Duodenal mucosa (tissue), 2 donors: ENCODE measurements at regions not wholly inside any gene's neighbourhood (a gene's known extent, or its start where the extent isn't known, plus 50 kb on each side); places are given as distances from the start of the nearest gene placed in this dataset.

Experiments
- H3K27ac ChIP-seq: one replicate; pipeline ENCODE4 v1.7.0; 2013; ENCODE audit warnings: low read depth, low read length
- H3K27me3 ChIP-seq, 2 donors: one replicate each; pipeline ENCODE4 v1.7.0; 2013; ENCODE audit warnings: low read length in 2 of 2, control low read depth in 1 of 2; ENCODE audit not compliant: insufficient read depth in 2 of 2, control insufficient read depth in 1 of 2
- H3K36me3 ChIP-seq, 2 donors: one replicate each; pipeline ENCODE4 v1.7.0; 2013; ENCODE audit warnings: low read length in 2 of 2, control low read depth in 1 of 2; ENCODE audit not compliant: insufficient read depth in 2 of 2, control insufficient read depth in 1 of 2
- H3K4me1 ChIP-seq, 2 donors: one replicate each; pipeline ENCODE4 v1.7.0; 2013; ENCODE audit warnings: low read length in 2 of 2, control low read depth in 1 of 2; ENCODE audit not compliant: insufficient read depth in 2 of 2, control insufficient read depth in 1 of 2
- H3K4me3 ChIP-seq, 2 donors: one replicate each; pipeline ENCODE4 v1.7.0; 2013; ENCODE audit warnings: low read length in 2 of 2, low read depth in 1 of 2
- H3K9ac ChIP-seq, 2 donors: one replicate each; pipeline ENCODE4 v1.7.0; 2013; ENCODE audit warnings: low read length in 2 of 2, low read depth in 1 of 2
- H3K9me3 ChIP-seq, 2 donors: one replicate each; pipeline ENCODE4 v1.7.0; 2013; ENCODE audit warnings: low read length in 2 of 2, control low read depth in 1 of 2; ENCODE audit not compliant: control insufficient read depth in 1 of 2

DNA sequence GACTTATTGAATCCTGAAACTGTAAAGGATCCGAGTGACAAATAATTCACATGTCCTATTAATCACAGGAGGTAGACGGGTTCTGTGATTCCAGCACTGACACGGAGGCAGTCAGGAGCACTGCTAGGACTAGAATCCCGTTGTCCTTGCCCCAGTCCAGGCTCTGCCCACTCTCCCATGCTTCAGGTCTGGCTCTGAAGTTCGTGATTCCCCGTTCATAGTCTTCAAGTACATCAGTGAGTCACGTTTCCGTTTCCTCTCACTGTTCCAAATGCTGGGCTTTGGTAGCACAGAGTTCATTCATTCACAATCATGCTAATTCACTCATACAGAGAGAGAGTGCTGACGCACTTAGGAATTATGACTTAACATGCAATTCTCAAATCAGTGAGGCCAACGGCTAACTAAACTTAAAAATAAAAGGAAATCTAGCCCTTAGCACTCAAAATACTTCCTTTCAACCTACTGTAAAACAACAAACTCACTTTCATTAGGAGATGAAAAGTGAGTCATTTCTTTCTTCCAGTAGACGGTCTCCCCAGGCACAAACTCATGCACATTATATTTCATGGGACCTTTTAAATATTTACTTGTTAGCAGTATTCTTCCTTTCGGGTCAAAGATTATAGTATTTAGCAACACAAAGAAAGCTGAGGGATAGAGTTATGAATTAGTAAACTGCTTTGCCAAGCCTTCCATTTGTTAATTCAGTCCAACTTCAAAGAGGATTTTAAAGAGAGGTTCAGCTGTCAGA, 94.0 kb upstream of the NHSL1 start:
- Histone ChIP-seq H3K36me3 (no peaks in the 10 kb centered on the region), H3K27me3 (no peaks in the 10 kb centered on the region), H3K9me3 (no peaks in the 10 kb centered on the region), H3K9ac (peak overlapping the region; percentile 35 to 42), H3K4me1 (peaks cover 12 to 25% of the 10 kb centered on the region in 2 donors), H3K4me3 (peak overlapping the region in 1 of 2 donors; percentile 67), H3K27ac (peak overlapping the region; percentile 60)

DNA sequence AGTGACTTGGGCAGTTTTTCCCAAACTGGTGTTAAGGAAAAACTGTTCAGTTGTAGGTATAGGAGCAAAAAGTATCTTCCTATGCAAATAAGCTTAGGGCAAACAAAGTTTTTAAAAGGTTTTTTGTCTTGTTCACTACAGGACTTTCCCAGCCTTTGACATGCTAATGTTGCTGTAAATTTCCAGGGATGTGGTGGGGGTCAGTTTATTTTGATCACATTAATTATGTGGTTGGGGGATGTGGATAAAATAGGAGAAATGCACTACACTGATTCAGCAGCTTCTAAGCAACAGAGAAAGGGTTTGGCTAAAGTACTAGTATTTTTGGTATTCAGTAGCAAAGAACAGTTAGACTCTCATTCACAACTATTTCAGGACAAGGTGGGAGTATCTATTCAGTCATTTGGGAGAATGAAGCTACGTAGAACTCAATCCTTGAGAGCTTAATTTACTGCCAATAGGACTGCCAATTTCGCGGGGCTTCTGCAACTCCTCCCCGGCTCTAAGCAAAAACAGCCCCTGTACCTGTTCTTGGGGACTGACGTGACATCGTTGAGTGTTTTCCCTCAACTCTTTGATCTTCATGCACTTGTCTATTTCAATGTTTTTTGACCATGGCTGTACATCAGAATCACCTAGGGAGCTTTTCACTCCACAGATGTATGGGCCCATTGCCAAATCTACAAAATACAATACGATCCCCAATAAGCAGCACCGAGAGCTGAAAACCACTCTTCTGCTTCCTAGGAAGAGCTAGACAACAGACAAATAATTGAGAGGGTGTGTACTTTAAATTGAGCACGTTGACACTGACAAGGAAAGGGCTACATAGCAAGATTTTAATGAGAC, 94.8 kb upstream of the NHSL1 start:
- Histone ChIP-seq H3K27me3 (no peaks in the 10 kb centered on the region), H3K9me3 (no peaks in the 10 kb centered on the region), H3K27ac (no peak overlapping the region), H3K9ac (peak overlapping the region in 1 of 2 donors; percentile 42), H3K4me3 (no peak overlapping the region), H3K36me3 (no peaks in the 10 kb centered on the region), H3K4me1 (peaks cover 12 to 25% of the 10 kb centered on the region in 2 donors)

DNA sequence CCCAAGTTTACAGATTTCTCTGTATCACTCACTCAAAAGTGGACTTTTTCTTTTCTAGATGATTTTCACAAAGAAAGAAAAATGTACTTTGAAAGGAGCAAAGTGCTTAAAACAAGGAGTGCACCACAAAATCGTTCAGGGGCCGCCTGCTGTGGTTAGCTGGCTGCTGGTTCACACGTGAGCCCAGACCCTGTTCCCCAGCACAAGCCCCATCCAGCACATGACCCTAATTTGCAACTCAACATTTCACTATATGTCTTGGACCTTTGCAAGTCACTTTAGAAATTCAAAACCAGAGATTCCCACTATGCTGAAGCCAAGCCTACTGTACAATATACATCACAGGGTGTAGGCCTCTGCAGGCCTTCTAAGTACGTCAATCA, 95.5 kb upstream of the NHSL1 start:
- H3K4me3 ChIP-seq = no peak overlapping the region
- H3K9me3 ChIP-seq = no peaks in the 10 kb centered on the region
- H3K36me3 ChIP-seq = no peaks in the 10 kb centered on the region
- H3K9ac ChIP-seq = no peak overlapping the region
- peaks cover 12 to 25% of the 10 kb centered on the region in 2 donors for H3K4me1 ChIP-seq
- H3K27ac ChIP-seq = no peak overlapping the region
- H3K27me3 ChIP-seq = no peaks in the 10 kb centered on the region

DNA sequence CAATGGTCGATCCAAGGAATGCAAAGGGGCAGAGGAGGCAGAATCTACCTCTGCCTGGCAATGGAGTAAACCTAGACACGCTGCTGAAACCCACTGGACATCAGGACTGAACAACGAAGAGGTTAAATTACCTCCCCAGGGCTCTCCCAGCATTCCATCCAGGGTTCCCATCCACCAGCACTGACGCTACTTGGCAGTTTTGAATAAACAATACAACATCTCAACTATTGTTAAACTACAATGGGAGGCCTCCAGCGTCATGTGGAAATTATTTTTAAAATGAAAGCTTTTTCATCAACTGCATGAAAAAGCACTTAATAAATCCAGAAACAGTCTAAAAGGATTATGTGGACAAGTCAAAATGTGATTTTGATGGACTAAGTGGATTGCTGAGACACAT, 96.8 kb upstream of the NHSL1 start:
- no peaks in the 10 kb centered on the region for H3K36me3 ChIP-seq
- no peaks in the 10 kb centered on the region for H3K9me3 ChIP-seq
- H3K27ac ChIP-seq = no peak overlapping the region
- no peaks in the 10 kb centered on the region for H3K27me3 ChIP-seq
- H3K4me3 ChIP-seq = no peak overlapping the region
- peaks cover 12 to 21% of the 10 kb centered on the region in 2 donors for H3K4me1 ChIP-seq
- no peak overlapping the region for H3K9ac ChIP-seq

DNA sequence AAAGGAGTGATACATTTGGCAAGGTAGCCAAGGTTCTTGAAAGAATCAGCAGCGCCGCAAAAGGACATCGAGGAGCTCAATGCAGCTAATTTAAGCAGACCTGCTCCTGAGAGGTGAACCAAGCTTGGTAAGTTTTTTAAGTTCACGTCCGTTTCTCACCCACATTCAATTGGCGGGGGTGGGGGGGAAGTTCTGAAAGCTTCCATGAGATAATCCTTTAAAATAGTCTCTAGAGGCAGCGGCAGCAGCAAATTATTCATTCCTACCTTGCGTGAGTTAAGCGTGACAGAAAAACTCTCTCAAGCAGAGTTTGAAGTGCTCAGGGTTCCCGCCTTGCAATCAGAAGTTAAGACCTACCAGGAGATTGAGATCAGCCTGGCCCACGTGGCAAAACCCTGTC, 97.3 kb upstream of the NHSL1 start:
- H3K27me3 ChIP-seq = no peaks in the 10 kb centered on the region
- peaks cover 12 to 21% of the 10 kb centered on the region in 2 donors for H3K4me1 ChIP-seq
- no peak overlapping the region for H3K27ac ChIP-seq
- H3K36me3 ChIP-seq = no peaks in the 10 kb centered on the region
- H3K9ac ChIP-seq = no peak overlapping the region
- H3K9me3 ChIP-seq = no peaks in the 10 kb centered on the region
- H3K4me3 ChIP-seq = no peak overlapping the region

DNA sequence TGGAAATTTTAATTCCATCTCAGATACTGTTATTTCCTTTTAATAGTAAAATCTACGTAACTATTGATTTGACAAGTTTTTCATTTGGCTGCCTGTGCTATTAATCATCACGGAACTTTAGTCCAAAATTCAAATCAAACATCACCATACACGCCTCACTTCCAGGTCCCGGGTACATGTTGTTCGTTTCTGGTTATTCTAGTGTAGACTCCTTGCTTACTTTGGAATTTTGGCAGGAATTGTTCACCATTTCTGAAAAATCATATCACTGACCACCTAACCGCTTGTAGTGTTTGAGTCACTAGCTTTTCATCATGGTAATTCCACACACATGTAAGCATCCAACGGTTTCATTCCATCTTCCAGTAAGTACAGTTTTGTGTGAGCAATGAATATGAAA, 98.0 kb upstream of the NHSL1 start:
- peaks cover 12 to 21% of the 10 kb centered on the region in 2 donors for H3K4me1 ChIP-seq
- no peak overlapping the region for H3K4me3 ChIP-seq
- H3K36me3 ChIP-seq = no peaks in the 10 kb centered on the region
- no peaks in the 10 kb centered on the region for H3K9me3 ChIP-seq
- H3K9ac ChIP-seq = no peak overlapping the region
- H3K27me3 ChIP-seq = no peaks in the 10 kb centered on the region
- no peak overlapping the region for H3K27ac ChIP-seq

DNA sequence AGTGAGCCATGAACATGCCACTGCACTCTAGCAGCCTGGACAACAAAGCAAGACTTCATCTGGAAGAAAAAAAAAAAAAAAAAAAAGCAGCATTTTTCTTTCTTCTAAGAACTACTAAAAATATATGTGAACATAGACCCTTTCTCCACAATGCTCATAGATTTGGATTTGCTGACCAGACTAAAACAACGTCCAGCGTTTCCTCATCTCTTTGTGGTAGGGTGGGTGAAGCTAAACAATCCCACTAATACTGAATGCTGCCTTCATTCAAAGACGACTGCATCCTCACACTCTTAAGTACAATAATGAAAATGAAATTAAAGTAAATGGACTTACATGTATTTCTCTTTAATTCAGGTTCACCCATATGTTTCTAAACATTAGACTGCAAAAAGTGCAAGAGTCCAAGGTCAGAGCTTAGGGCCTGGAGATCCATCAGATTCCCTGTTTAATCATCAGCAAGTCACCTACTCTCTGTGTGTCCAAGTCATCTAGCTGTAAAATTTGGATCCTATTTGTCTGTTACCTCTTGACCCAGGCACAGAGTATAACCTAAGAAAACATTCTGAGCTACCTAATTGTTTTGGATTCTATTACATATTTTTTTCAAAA, 99.4 kb upstream of the NHSL1 start:
- H3K9me3 ChIP-seq = no peaks in the 10 kb centered on the region
- H3K27ac ChIP-seq = no peak overlapping the region
- no peaks in the 10 kb centered on the region for H3K36me3 ChIP-seq
- no peaks in the 10 kb centered on the region for H3K27me3 ChIP-seq
- H3K4me3 ChIP-seq = no peak overlapping the region
- peaks cover 0 to 8% of the 10 kb centered on the region in 2 donors for H3K4me1 ChIP-seq
- H3K9ac ChIP-seq = no peak overlapping the region

DNA sequence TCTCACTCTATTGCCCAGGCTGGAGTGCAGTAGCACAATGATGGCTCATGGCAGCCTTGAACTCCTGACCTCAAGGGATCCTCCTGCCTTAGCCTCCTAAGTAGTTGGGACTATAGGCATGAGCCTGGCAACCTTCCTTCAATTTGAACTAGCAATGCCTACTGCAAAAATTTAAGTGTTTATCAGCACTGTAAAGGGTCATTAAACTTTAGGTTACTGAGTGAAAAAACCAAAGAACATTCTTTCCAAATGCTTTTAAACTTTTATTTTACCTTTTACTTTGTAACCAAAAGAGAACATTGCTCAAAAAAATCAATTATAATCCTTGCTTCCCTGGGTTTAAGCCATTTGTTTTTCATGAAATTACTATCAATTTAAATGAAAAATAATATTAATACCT, 101.0 kb upstream of the NHSL1 start:
- no peaks in the 10 kb centered on the region for H3K27me3 ChIP-seq
- H3K27ac ChIP-seq = no peak overlapping the region
- H3K4me1 ChIP-seq = no peaks in the 10 kb centered on the region
- H3K4me3 ChIP-seq = no peak overlapping the region
- no peak overlapping the region for H3K9ac ChIP-seq
- no peaks in the 10 kb centered on the region for H3K9me3 ChIP-seq
- H3K36me3 ChIP-seq = no peaks in the 10 kb centered on the region

DNA sequence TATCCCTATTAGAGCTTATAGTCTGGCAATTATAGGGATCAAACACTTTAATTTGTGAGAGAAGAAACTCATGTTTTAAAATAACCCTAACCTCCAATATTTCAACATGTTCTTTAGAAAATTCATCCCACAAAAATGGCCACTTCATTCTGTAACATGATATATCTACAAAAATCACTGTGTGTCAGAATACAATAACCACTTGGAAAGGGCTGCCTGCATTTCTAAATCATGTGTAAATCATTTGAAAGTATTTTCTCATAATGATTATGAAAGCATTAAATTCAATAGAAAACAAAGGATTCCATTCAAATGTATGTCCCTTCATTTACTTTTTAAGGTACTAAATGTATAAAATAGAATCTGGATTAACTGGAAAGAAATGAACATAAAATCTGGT, 101.4 kb upstream of the NHSL1 start:
- Histone ChIP-seq H3K4me1 (no peaks in the 10 kb centered on the region), H3K9me3 (no peaks in the 10 kb centered on the region), H3K27me3 (no peaks in the 10 kb centered on the region), H3K9ac (no peak overlapping the region), H3K4me3 (no peak overlapping the region), H3K27ac (no peak overlapping the region), H3K36me3 (no peaks in the 10 kb centered on the region)

DNA sequence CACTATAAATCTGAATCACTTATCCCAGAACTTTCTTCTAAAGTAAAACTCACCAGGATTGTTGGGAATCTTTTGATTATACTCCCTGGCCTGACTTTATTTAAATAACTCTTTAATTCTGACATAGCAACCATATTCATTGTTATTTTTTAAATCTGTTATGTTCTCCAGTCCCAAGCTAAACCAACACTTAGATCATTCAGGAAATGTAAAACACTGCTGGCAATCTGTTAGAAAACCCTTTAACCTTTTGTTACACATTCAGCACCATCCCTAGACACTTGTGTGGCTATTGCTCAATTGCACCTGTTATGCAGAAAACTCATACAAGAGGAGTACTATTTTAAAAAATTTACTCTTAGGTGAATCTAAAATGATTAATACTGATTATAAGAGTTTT, 101.8 kb upstream of the NHSL1 start:
- Histone ChIP-seq H3K27ac (no peak overlapping the region), H3K9me3 (no peaks in the 10 kb centered on the region), H3K9ac (no peak overlapping the region), H3K36me3 (no peaks in the 10 kb centered on the region), H3K4me3 (no peak overlapping the region), H3K27me3 (no peaks in the 10 kb centered on the region), H3K4me1 (no peaks in the 10 kb centered on the region)
